Neural cell (in vitro differentiated cells): ENCODE measurements at regions not wholly inside any gene's neighbourhood (a gene's known extent, or its start where the extent isn't known, plus 50 kb on each side); places are given as distances from the start of the nearest gene placed in this dataset.

Experiments
- H2AFZ ChIP-seq: fragments of 200-600, 300-800 bp; sonication (generic), shearing (Covaris generic); 2 replicates; pipeline ENCODE4 v1.6.0; 2014; ENCODE audit warnings: low read depth, mild to moderate bottlenecking, antibody characterized with exemption, low read length, moderate library complexity
- H3F3A ChIP-seq: fragments of 200-600 bp; shearing (Covaris generic); 2 replicates; pipeline ENCODE4 v1.6.1; 2016; ENCODE audit warnings: mild to moderate bottlenecking, moderate library complexity, mixed read lengths, antibody characterized with exemption, low read length; ENCODE audit not compliant: insufficient read depth, poor library complexity, severe bottlenecking
- H3K27ac ChIP-seq: fragments of 200-600, 300-800 bp; sonication (generic), shearing (Covaris generic); 2 replicates; pipeline ENCODE4 v1.5.1; 2014; ENCODE audit warnings: mild to moderate bottlenecking, low read length, moderate library complexity
- H3K27me3 ChIP-seq: fragments of 300-800, 200-600 bp; sonication (generic), shearing (Covaris generic); 2 replicates; pipeline ENCODE4 v1.6.0; 2014; ENCODE audit warnings: mild to moderate bottlenecking, low read depth, low read length, moderate library complexity; ENCODE audit not compliant: insufficient read depth
- H3K36me3 ChIP-seq: fragments of 300-800, 200-600 bp; sonication (generic), shearing (Covaris generic); 2 replicates; pipeline ENCODE4 v1.5.1; 2014; ENCODE audit warnings: mild to moderate bottlenecking, antibody characterized with exemption, low read length, moderate library complexity; ENCODE audit not compliant: insufficient read depth
- H3K4me2 ChIP-seq: fragments of 300-800, 200-600 bp; sonication (generic), shearing (Covaris generic); 2 replicates; pipeline ENCODE4 v1.6.0; 2014; ENCODE audit warnings: mild to moderate bottlenecking, low read length
- H3K4me3 ChIP-seq: fragments of 300-800, 200-600 bp; sonication (generic), shearing (Covaris generic); 2 replicates; pipeline ENCODE4 v1.5.1; 2014; ENCODE audit warnings: mild to moderate bottlenecking, low read length, moderate library complexity
- H3K79me2 ChIP-seq: fragments of 200-600 bp; shearing (Covaris generic); replicated peaks from 2 replicates; pipeline ENCODE4 v1.6.0; 2014; ENCODE audit warnings: mild to moderate bottlenecking, low read length, moderate library complexity; ENCODE audit not compliant: insufficient read depth
- H3K9ac ChIP-seq: fragments of 300-800, 200-600 bp; sonication (generic), shearing (Covaris generic); 2 replicates; pipeline ENCODE4 v1.6.1; 2016; ENCODE audit warnings: mild to moderate bottlenecking, low read length, mixed read lengths
- H3K9me2 ChIP-seq: fragments of 200-600 bp; shearing (Covaris generic); 2 replicates; pipeline ENCODE4 v1.6.1; 2016; ENCODE audit warnings: mild to moderate bottlenecking, low read length, mixed read lengths; ENCODE audit not compliant: insufficient read depth
- H3K9me3 ChIP-seq: fragments of 200-600, 300-800 bp; sonication (generic), shearing (Covaris generic); 2 replicates; pipeline ENCODE4 v1.6.1; 2016; ENCODE audit warnings: mild to moderate bottlenecking, mixed run types, low read length, moderate library complexity, mixed read lengths
- H4K20me1 ChIP-seq: fragments of 200-600 bp; shearing (Covaris generic); 2 replicates; pipeline ENCODE4 v1.6.1; 2016; ENCODE audit warnings: mild to moderate bottlenecking, mixed run types; ENCODE audit not compliant: insufficient read depth
- CTCF ChIP-seq: fragments of 450-650 bp; IDR thresholded peaks from 2 replicates; pipeline ENCODE4 v1.5.1; 2014; ENCODE audit warnings: antibody characterized with exemption, mild to moderate bottlenecking, moderate library complexity; ENCODE audit not compliant: poor library complexity, severe bottlenecking
- EP300 ChIP-seq: fragments of 450-650 bp; conservative IDR thresholded peaks from 2 replicates; pipeline ENCODE4 v1.6.1; 2014; ENCODE audit warnings: antibody characterized with exemption, mild to moderate bottlenecking, moderate library complexity; ENCODE audit not compliant: poor library complexity, severe bottlenecking
- EZH2 ChIP-seq: fragments of 200-600, 300-800 bp; shearing (Covaris generic), sonication (generic); IDR thresholded peaks from 2 replicates; pipeline ENCODE4 v1.6.1; 2014; ENCODE audit warnings: antibody characterized with exemption, low read length, borderline replicate concordance, mild to moderate bottlenecking; ENCODE audit not compliant: insufficient read depth, poor library complexity, severe bottlenecking
- MXI1 ChIP-seq: fragments of 450-650 bp; conservative IDR thresholded peaks from 2 replicates; pipeline ENCODE4 v1.6.1; 2014; ENCODE audit warnings: antibody characterized with exemption, mild to moderate bottlenecking; ENCODE audit not compliant: poor library complexity, severe bottlenecking
- POLR2AphosphoS5 ChIP-seq: IDR thresholded peaks from 2 replicates; pipeline ENCODE4 v1.6.1; 2012
- RAD21 ChIP-seq: fragments of 450-650 bp; conservative IDR thresholded peaks from 2 replicates; pipeline ENCODE4 v1.6.1; 2014; ENCODE audit warnings: antibody characterized with exemption, mild to moderate bottlenecking, moderate library complexity
- SMC3 ChIP-seq: fragments of 450-650 bp; conservative IDR thresholded peaks from 2 replicates; pipeline ENCODE4 v1.6.1; 2014; ENCODE audit warnings: antibody characterized with exemption, mild to moderate bottlenecking, moderate library complexity; ENCODE audit not compliant: poor library complexity
- TAF1 ChIP-seq: IDR thresholded peaks from 2 replicates; pipeline ENCODE4 v1.6.1; 2012; ENCODE audit warnings: low read depth
- TF ChIP-seq, protein P1 (sequence below): IDR thresholded peaks from 2 replicates; pipeline ENCODE4 v1.6.1; 2012; ENCODE audit warnings: borderline replicate concordance

DNA sequence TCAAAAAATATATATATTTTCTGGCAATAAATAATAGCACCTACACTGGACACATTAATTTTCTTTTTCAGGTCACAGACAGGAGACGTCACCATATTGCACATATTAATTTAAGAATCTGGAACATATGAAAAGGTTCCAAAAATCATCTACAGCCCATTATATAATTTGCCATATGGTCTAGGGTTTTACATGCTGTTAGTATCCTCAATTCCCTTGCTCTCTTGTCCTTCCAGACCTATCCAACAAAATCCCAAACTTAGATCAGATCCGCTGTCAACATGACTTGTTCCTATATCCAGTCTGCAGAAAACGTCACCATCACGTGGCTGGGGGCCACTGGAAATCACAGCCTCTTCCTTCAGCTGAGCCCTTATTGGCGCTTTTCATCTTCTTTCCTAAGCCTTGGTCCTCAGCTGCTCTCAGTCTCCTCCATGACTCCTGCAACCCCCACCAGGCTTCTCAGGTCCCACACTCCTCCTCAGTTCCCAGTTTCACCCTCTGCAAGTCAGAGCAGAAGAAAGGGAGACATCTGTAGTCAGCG is 192.0 kb upstream of the GATB start:
- no peaks in the 10 kb centered on the region for H3K9me3 ChIP-seq
- no peaks in the 10 kb centered on the region for H3K9me2 ChIP-seq
- no peak overlapping the region for H3K4me2 ChIP-seq
- no peaks in the 10 kb centered on the region for H3K79me2 ChIP-seq
- no peaks in the 10 kb centered on the region for H4K20me1 ChIP-seq
- H3K27ac ChIP-seq = no peak overlapping the region
- no peaks in the 10 kb centered on the region for H3K27me3 ChIP-seq
- no peaks in the 10 kb centered on the region for H3F3A ChIP-seq
- no peak overlapping the region for H2AFZ ChIP-seq
- TF ChIP-seq CTCF (no peak), EZH2 (no peak), SMC3 (no peak), MXI1 (no peak), POLR2AphosphoS5 (no peak)
- TF ChIP-seq, protein P1, sequence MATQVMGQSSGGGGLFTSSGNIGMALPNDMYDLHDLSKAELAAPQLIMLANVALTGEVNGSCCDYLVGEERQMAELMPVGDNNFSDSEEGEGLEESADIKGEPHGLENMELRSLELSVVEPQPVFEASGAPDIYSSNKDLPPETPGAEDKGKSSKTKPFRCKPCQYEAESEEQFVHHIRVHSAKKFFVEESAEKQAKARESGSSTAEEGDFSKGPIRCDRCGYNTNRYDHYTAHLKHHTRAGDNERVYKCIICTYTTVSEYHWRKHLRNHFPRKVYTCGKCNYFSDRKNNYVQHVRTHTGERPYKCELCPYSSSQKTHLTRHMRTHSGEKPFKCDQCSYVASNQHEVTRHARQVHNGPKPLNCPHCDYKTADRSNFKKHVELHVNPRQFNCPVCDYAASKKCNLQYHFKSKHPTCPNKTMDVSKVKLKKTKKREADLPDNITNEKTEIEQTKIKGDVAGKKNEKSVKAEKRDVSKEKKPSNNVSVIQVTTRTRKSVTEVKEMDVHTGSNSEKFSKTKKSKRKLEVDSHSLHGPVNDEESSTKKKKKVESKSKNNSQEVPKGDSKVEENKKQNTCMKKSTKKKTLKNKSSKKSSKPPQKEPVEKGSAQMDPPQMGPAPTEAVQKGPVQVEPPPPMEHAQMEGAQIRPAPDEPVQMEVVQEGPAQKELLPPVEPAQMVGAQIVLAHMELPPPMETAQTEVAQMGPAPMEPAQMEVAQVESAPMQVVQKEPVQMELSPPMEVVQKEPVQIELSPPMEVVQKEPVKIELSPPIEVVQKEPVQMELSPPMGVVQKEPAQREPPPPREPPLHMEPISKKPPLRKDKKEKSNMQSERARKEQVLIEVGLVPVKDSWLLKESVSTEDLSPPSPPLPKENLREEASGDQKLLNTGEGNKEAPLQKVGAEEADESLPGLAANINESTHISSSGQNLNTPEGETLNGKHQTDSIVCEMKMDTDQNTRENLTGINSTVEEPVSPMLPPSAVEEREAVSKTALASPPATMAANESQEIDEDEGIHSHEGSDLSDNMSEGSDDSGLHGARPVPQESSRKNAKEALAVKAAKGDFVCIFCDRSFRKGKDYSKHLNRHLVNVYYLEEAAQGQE = no peak
- H3K9ac ChIP-seq = no peak overlapping the region
- no peak overlapping the region for H3K4me3 ChIP-seq
- no peaks in the 10 kb centered on the region for H3K36me3 ChIP-seq

- Histone ChIP-seq H2AFZ (no peak overlapping the region), H4K20me1 (no peaks in the 10 kb centered on the region), H3F3A (no peaks in the 10 kb centered on the region), H3K4me2 (no peak overlapping the region), H3K79me2 (no peaks in the 10 kb centered on the region), H3K36me3 (no peaks in the 10 kb centered on the region), H3K27ac (no peak overlapping the region), H3K4me3 (no peak overlapping the region), H3K27me3 (no peaks in the 10 kb centered on the region), H3K9ac (no peak overlapping the region), H3K9me2 (no peaks in the 10 kb centered on the region), H3K9me3 (no peaks in the 10 kb centered on the region)
- TF ChIP-seq, protein P1 = no peak
- TF ChIP-seq RAD21 = no peak
- no peak for TF ChIP-seq SMC3
- no peak for TF ChIP-seq EP300
- TF ChIP-seq CTCF = no peak
- TF ChIP-seq EZH2 = no peak
- TF ChIP-seq POLR2AphosphoS5 = no peak
- TF ChIP-seq MXI1 = no peak
- TF ChIP-seq TAF1 = no peak
These were observed 191.3 kb upstream of the GATB start for GRCh38 chr4:151952137-151952536.
